Activated naive CD8-positive, alpha-beta T cell treated with anti-CD3 and anti-CD28 coated beads for 36 hours (primary cell): ENCODE measurements at regions not wholly inside any gene's neighbourhood (a gene's known extent, or its start where the extent isn't known, plus 50 kb on each side); places are given as distances from the start of the nearest gene placed in this dataset.

Experiments
- DNase-seq: peaks from one replicate; pipeline ENCODE4 v3.0.0; 2021
- H3K27ac Mint-ChIP-seq: one replicate; pipeline ENCODE4 v1.8.0; 2022; ENCODE audit warnings: mild to moderate bottlenecking, moderate library complexity, mixed read lengths
- H3K27me3 Mint-ChIP-seq: one replicate; pipeline ENCODE4 v1.8.0; 2022; ENCODE audit warnings: mild to moderate bottlenecking, mixed read lengths
- H3K36me3 Mint-ChIP-seq: one replicate; pipeline ENCODE4 v1.8.0; 2021; ENCODE audit warnings: mild to moderate bottlenecking, mixed read lengths
- H3K4me1 Mint-ChIP-seq: one replicate; pipeline ENCODE4 v1.8.0; 2021; ENCODE audit warnings: mixed read lengths
- H3K4me3 Mint-ChIP-seq: one replicate; pipeline ENCODE4 v1.8.0; 2022; ENCODE audit warnings: mild to moderate bottlenecking, moderate library complexity, mixed read lengths
- H3K9me3 Mint-ChIP-seq: one replicate; pipeline ENCODE4 v1.8.0; 2022; ENCODE audit warnings: mixed read lengths

GRCh38 chr17:70604854-70605253 lies 435.5 kb downstream of the KCNJ2 start:
- Mint-ChIP-seq H3K4me3 (no peak overlapping the region), H3K27me3 (peaks cover 4% of the 10 kb centered on the region)

GRCh38 chr17:70606086-70606485 lies 436.8 kb downstream of the KCNJ2 start:
- Mint-ChIP-seq H3K36me3 (no peaks in the 10 kb centered on the region), H3K4me3 (no peak overlapping the region), H3K27me3 (peaks cover 4% of the 10 kb centered on the region), H3K4me1 (no peaks in the 10 kb centered on the region), H3K27ac (no peak overlapping the region), H3K9me3 (no peaks in the 10 kb centered on the region)
- DNase-seq = no peak

More at GRCh38 chr17:70604854-70605253, 435.5 kb downstream of the KCNJ2 start:
- Mint-ChIP-seq H3K36me3 (no peaks in the 10 kb centered on the region), H3K27ac (no peak overlapping the region), H3K4me1 (no peaks in the 10 kb centered on the region), H3K9me3 (no peaks in the 10 kb centered on the region)
- DNase-seq = no peak

- H3K27ac Mint-ChIP-seq = no peak overlapping the region
- no peak overlapping the region for H3K4me3 Mint-ChIP-seq
- no peaks in the 10 kb centered on the region for H3K4me1 Mint-ChIP-seq
- H3K36me3 Mint-ChIP-seq = no peaks in the 10 kb centered on the region
- DNase-seq = no peak
- peaks cover 4% of the 10 kb centered on the region for H3K27me3 Mint-ChIP-seq
- H3K9me3 Mint-ChIP-seq = no peaks in the 10 kb centered on the region
Measured at GRCh38 chr17:70608193-70608592, 438.9 kb downstream of the KCNJ2 start.

- Mint-ChIP-seq H3K36me3 (no peaks in the 10 kb centered on the region), H3K27me3 (peaks cover 4% of the 10 kb centered on the region), H3K4me1 (no peaks in the 10 kb centered on the region), H3K27ac (no peak overlapping the region), H3K4me3 (no peak overlapping the region), H3K9me3 (no peaks in the 10 kb centered on the region)
- no peak for DNase-seq
Measured at GRCh38 chr17:70608957-70609356, 439.6 kb downstream of the KCNJ2 start.

GRCh38 chr17:70609566-70609965 lies 440.2 kb downstream of the KCNJ2 start:
- DNase-seq = no peak
- Mint-ChIP-seq H3K4me1 (no peaks in the 10 kb centered on the region), H3K27me3 (peaks cover 4% of the 10 kb centered on the region), H3K27ac (no peak overlapping the region), H3K4me3 (no peak overlapping the region), H3K9me3 (no peaks in the 10 kb centered on the region), H3K36me3 (no peaks in the 10 kb centered on the region)

- no peak overlapping the region for H3K27ac Mint-ChIP-seq
- peaks cover 4% of the 10 kb centered on the region for H3K27me3 Mint-ChIP-seq
- no peak for DNase-seq
- H3K36me3 Mint-ChIP-seq = no peaks in the 10 kb centered on the region
- H3K9me3 Mint-ChIP-seq = no peaks in the 10 kb centered on the region
- H3K4me1 Mint-ChIP-seq = no peaks in the 10 kb centered on the region
- H3K4me3 Mint-ChIP-seq = no peak overlapping the region
Measured at GRCh38 chr17:70610161-70610560, 440.8 kb downstream of the KCNJ2 start.

GRCh38 chr17:70613681-70614080 lies 444.3 kb downstream of the KCNJ2 start:
- H3K4me1 Mint-ChIP-seq = no peaks in the 10 kb centered on the region
- no peak overlapping the region for H3K27ac Mint-ChIP-seq
- H3K36me3 Mint-ChIP-seq = no peaks in the 10 kb centered on the region
- peaks cover 2% of the 10 kb centered on the region for H3K27me3 Mint-ChIP-seq
- no peak for DNase-seq
- H3K4me3 Mint-ChIP-seq = no peak overlapping the region
- no peaks in the 10 kb centered on the region for H3K9me3 Mint-ChIP-seq

- H3K27me3 Mint-ChIP-seq = no peaks in the 10 kb centered on the region
- H3K27ac Mint-ChIP-seq = no peak overlapping the region
- H3K36me3 Mint-ChIP-seq = no peaks in the 10 kb centered on the region
- H3K4me3 Mint-ChIP-seq = no peak overlapping the region
- H3K4me1 Mint-ChIP-seq = no peaks in the 10 kb centered on the region
- DNase-seq = no peak
- H3K9me3 Mint-ChIP-seq = no peaks in the 10 kb centered on the region
Measured at GRCh38 chr17:70615831-70616230, 446.5 kb downstream of the KCNJ2 start.

- no peaks in the 10 kb centered on the region for H3K36me3 Mint-ChIP-seq
- no peaks in the 10 kb centered on the region for H3K27me3 Mint-ChIP-seq
- no peaks in the 10 kb centered on the region for H3K4me1 Mint-ChIP-seq
- DNase-seq = no peak
- no peaks in the 10 kb centered on the region for H3K9me3 Mint-ChIP-seq
- H3K4me3 Mint-ChIP-seq = no peak overlapping the region
- no peak overlapping the region for H3K27ac Mint-ChIP-seq
Measured at GRCh38 chr17:70618641-70619040, 449.3 kb downstream of the KCNJ2 start.

- Mint-ChIP-seq H3K4me1 (no peaks in the 10 kb centered on the region), H3K4me3 (no peak overlapping the region), H3K27me3 (no peaks in the 10 kb centered on the region), H3K9me3 (no peaks in the 10 kb centered on the region), H3K36me3 (no peaks in the 10 kb centered on the region), H3K27ac (no peak overlapping the region)
- DNase-seq = no peak
Measured at GRCh38 chr17:70621566-70621965, 452.2 kb downstream of the KCNJ2 start.

GRCh38 chr17:70622368-70623260 lies 453.3 kb downstream of the KCNJ2 start:
- no peak overlapping the region for H3K27ac Mint-ChIP-seq
- no peaks in the 10 kb centered on the region for H3K27me3 Mint-ChIP-seq
- H3K4me1 Mint-ChIP-seq = no peaks in the 10 kb centered on the region
- no peak for DNase-seq
- H3K9me3 Mint-ChIP-seq = no peaks in the 10 kb centered on the region
- H3K4me3 Mint-ChIP-seq = no peak overlapping the region
- H3K36me3 Mint-ChIP-seq = no peaks in the 10 kb centered on the region

- Mint-ChIP-seq H3K27me3 (peaks cover 3% of the 10 kb centered on the region), H3K36me3 (no peaks in the 10 kb centered on the region), H3K27ac (no peak overlapping the region), H3K9me3 (no peaks in the 10 kb centered on the region), H3K4me3 (no peak overlapping the region), H3K4me1 (no peaks in the 10 kb centered on the region)
- no peak for DNase-seq
Measured at GRCh38 chr17:70624211-70624610, 454.9 kb downstream of the KCNJ2 start.

- Mint-ChIP-seq H3K27me3 (peaks cover 12% of the 10 kb centered on the region), H3K9me3 (no peaks in the 10 kb centered on the region), H3K4me3 (no peak overlapping the region), H3K36me3 (no peaks in the 10 kb centered on the region), H3K27ac (no peak overlapping the region), H3K4me1 (no peaks in the 10 kb centered on the region)
- no peak for DNase-seq
Measured at GRCh38 chr17:70629902-70630301, 460.6 kb downstream of the KCNJ2 start.

- Mint-ChIP-seq H3K36me3 (no peaks in the 10 kb centered on the region), H3K27me3 (peaks cover 3% of the 10 kb centered on the region), H3K27ac (no peak overlapping the region), H3K4me1 (no peaks in the 10 kb centered on the region), H3K4me3 (no peak overlapping the region), H3K9me3 (no peaks in the 10 kb centered on the region)
- no peak for DNase-seq
Measured at GRCh38 chr17:70636517-70637133, 467.3 kb downstream of the KCNJ2 start.

- no peak overlapping the region for H3K4me3 Mint-ChIP-seq
Measured at GRCh38 chr17:70642059-70642458, 472.7 kb downstream of the KCNJ2 start.

GRCh38 chr17:70644096-70644495 lies 474.8 kb downstream of the KCNJ2 start:
- no peak overlapping the region for H3K4me3 Mint-ChIP-seq
- no peaks in the 10 kb centered on the region for H3K27me3 Mint-ChIP-seq
- H3K4me1 Mint-ChIP-seq = no peaks in the 10 kb centered on the region
- no peak for DNase-seq
- peaks cover 4% of the 10 kb centered on the region for H3K9me3 Mint-ChIP-seq
- no peak overlapping the region for H3K27ac Mint-ChIP-seq
- H3K36me3 Mint-ChIP-seq = no peaks in the 10 kb centered on the region

More at GRCh38 chr17:70642059-70642458, 472.7 kb downstream of the KCNJ2 start:
- Mint-ChIP-seq H3K36me3 (no peaks in the 10 kb centered on the region), H3K9me3 (peaks cover 4% of the 10 kb centered on the region), H3K27me3 (no peaks in the 10 kb centered on the region), H3K4me1 (no peaks in the 10 kb centered on the region), H3K27ac (no peak overlapping the region)
- no peak for DNase-seq
